ENCODE measurements at regions not wholly inside any gene's neighbourhood (a gene's known extent, or its start where the extent isn't known, plus 50 kb on each side); places are given as distances from the start of the nearest gene placed in this dataset.

DNA sequence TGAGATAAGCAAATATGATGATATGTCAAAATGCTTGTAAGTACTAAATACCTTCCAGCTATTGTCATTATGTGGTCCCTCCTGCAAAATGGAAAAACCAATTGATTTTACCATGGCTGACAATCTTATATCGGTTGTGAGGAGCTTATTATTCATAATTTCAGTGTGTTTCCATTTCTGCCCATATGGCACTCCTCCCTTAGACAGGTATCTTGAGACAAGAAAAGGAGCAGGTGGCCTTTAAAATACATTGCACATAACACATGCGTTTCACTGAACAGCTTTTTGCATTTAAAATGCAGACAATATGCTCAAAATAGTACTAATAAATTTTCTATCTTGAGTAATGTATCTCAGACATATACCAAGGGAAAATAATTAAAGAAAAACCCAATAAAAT lies 60.2 kb upstream of the SH3RF3 start:
- TF ChIP-seq, protein P1, sequence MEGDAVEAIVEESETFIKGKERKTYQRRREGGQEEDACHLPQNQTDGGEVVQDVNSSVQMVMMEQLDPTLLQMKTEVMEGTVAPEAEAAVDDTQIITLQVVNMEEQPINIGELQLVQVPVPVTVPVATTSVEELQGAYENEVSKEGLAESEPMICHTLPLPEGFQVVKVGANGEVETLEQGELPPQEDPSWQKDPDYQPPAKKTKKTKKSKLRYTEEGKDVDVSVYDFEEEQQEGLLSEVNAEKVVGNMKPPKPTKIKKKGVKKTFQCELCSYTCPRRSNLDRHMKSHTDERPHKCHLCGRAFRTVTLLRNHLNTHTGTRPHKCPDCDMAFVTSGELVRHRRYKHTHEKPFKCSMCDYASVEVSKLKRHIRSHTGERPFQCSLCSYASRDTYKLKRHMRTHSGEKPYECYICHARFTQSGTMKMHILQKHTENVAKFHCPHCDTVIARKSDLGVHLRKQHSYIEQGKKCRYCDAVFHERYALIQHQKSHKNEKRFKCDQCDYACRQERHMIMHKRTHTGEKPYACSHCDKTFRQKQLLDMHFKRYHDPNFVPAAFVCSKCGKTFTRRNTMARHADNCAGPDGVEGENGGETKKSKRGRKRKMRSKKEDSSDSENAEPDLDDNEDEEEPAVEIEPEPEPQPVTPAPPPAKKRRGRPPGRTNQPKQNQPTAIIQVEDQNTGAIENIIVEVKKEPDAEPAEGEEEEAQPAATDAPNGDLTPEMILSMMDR (tag by site-specific recombination; IDR thresholded peaks at IDR 0.05) = no peak
- TF ChIP-seq ZNF214 (tag by site-specific recombination; IDR thresholded peaks at IDR 0.05; ENCODE audit: borderline replicate concordance) = no peak
- TF ChIP-seq, protein P2, sequence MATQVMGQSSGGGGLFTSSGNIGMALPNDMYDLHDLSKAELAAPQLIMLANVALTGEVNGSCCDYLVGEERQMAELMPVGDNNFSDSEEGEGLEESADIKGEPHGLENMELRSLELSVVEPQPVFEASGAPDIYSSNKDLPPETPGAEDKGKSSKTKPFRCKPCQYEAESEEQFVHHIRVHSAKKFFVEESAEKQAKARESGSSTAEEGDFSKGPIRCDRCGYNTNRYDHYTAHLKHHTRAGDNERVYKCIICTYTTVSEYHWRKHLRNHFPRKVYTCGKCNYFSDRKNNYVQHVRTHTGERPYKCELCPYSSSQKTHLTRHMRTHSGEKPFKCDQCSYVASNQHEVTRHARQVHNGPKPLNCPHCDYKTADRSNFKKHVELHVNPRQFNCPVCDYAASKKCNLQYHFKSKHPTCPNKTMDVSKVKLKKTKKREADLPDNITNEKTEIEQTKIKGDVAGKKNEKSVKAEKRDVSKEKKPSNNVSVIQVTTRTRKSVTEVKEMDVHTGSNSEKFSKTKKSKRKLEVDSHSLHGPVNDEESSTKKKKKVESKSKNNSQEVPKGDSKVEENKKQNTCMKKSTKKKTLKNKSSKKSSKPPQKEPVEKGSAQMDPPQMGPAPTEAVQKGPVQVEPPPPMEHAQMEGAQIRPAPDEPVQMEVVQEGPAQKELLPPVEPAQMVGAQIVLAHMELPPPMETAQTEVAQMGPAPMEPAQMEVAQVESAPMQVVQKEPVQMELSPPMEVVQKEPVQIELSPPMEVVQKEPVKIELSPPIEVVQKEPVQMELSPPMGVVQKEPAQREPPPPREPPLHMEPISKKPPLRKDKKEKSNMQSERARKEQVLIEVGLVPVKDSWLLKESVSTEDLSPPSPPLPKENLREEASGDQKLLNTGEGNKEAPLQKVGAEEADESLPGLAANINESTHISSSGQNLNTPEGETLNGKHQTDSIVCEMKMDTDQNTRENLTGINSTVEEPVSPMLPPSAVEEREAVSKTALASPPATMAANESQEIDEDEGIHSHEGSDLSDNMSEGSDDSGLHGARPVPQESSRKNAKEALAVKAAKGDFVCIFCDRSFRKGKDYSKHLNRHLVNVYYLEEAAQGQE (tag by site-specific recombination; IDR thresholded peaks at IDR 0.05) = no peak
- no peak for TF ChIP-seq ZNF266 (tag by site-specific recombination; IDR thresholded peaks at IDR 0.05; ENCODE audit: low read depth)
